Stimulated activated effector memory CD8-positive, alpha-beta T cell treated with anti-CD3 and anti-CD28 coated beads, Interleukin-12 subunit alpha, Interleukin-12 subunit beta, amount 100 ng/mL, for 72 hours (primary cell): ENCODE measurements at regions not wholly inside any gene's neighbourhood (a gene's known extent, or its start where the extent isn't known, plus 50 kb on each side); places are given as distances from the start of the nearest gene placed in this dataset.
"Not testable (repeated sequence)": the region's sequence is repeated elsewhere in the genome, so short reads cannot be mapped to it uniquely, and the experiment has no call there.

Experiments used
- ATAC-seq: fragments of 150-1000 bp; cut with Tn5 transposase; 2 replicates; pipeline ENCODE4 v1.10.0; 2021
- DNase-seq, 2 donors: peaks; one replicate each; pipeline ENCODE4 v3.0.0; 2021 to 2022; ENCODE audit warnings: low spot score in 2 of 2
- H3K27ac Mint-ChIP-seq: one replicate; pipeline ENCODE4 v1.8.0; 2022; ENCODE audit warnings: mild to moderate bottlenecking, mixed read lengths
- H3K36me3 Mint-ChIP-seq: one replicate; pipeline ENCODE4 v1.8.0; 2022; ENCODE audit warnings: mild to moderate bottlenecking, mixed read lengths
- H3K4me1 Mint-ChIP-seq: one replicate; pipeline ENCODE4 v1.8.0; 2022; ENCODE audit warnings: mixed read lengths
- H3K4me3 Mint-ChIP-seq: one replicate; pipeline ENCODE4 v1.8.0; 2022; ENCODE audit warnings: mild to moderate bottlenecking, mixed read lengths
- H3K9me3 Mint-ChIP-seq: one replicate; pipeline ENCODE4 v1.8.0; 2022; ENCODE audit warnings: mixed read lengths

GRCh38 chr19:31068268-31068667, 281.0 kb downstream of the TSHZ3 start:
- no peak overlapping the region for H3K4me3 Mint-ChIP-seq
- no peak overlapping the region for H3K27ac Mint-ChIP-seq
- H3K9me3 Mint-ChIP-seq = no peaks in the 10 kb centered on the region
- H3K36me3 Mint-ChIP-seq = no peaks in the 10 kb centered on the region
- no peaks in the 10 kb centered on the region for H3K4me1 Mint-ChIP-seq
- no peak for ATAC-seq
- no peak for DNase-seq

- no peaks in the 10 kb centered on the region for H3K4me1 Mint-ChIP-seq
- H3K9me3 Mint-ChIP-seq = no peaks in the 10 kb centered on the region
- H3K27ac Mint-ChIP-seq = no peak overlapping the region
- H3K4me3 Mint-ChIP-seq = no peak overlapping the region
- DNase-seq (no peak), ATAC-seq (no peak)
- H3K36me3 Mint-ChIP-seq = no peaks in the 10 kb centered on the region
Measured at GRCh38 chr19:31066385-31066784, 282.9 kb downstream of the TSHZ3 start.

DNA sequence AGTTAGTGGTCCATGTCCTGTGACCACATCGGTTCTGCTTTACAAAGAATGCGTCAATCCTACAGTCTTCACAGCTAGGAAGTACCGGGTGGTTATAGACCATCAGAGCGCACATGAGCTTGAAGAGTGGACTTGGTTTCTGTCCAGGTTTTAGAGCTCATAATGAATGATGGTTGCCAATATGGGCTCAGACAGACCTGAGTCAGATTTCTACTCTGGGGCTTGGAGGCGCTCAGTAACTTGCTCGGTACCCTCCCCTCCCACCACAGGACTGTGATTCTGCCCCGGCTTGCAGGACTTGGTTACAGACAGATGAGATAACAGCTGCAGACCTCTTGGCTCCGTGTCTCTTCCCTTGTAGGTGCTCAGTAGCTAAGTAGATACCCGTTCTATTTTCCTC, 284.7 kb downstream of the TSHZ3 start:
- ATAC-seq (no peak), DNase-seq (no peak)
- no peak overlapping the region for H3K4me3 Mint-ChIP-seq
- no peaks in the 10 kb centered on the region for H3K4me1 Mint-ChIP-seq
- H3K36me3 Mint-ChIP-seq = no peaks in the 10 kb centered on the region
- H3K27ac Mint-ChIP-seq = no peak overlapping the region
- H3K9me3 Mint-ChIP-seq = no peaks in the 10 kb centered on the region

DNA sequence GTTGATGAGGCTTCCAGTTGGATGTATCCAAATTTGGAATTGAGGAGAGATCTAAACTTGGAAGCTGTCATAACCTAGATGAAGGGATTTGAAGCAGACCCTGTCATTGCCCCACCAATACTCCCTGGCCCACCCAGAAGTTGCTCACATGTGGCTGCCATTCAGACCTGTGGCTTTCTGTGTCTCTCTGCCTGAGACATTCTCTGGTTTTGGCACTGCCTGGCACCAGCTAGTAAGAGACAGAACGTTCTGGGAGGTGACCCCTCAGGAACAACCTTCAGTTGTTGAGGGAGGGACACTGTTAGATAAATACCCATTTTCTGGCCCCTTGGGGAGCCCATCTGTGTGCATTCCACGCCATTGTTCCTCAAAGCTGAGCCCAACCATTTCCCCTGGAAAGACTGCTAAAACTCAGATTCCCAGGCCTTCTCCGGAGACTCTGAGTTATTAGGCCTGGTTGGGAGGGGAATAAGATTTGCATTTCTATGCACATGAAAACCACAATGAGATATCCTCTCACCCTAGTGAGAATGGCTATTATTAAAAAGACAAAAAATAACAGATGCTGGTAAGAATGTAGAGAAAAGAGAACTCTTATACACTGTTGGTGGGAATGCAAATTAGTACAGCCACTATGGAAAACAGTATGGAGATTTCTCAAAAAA, 290.4 kb downstream of the TSHZ3 start:
- Mint-ChIP-seq H3K4me1 (no peaks in the 10 kb centered on the region), H3K27ac (no peak overlapping the region), H3K9me3 (no peaks in the 10 kb centered on the region), H3K4me3 (no peak overlapping the region), H3K36me3 (no peaks in the 10 kb centered on the region)
- DNase-seq = no peak
- no peak for ATAC-seq

GRCh38 chr19:31057476-31057875, 291.8 kb downstream of the TSHZ3 start:
- Mint-ChIP-seq H3K4me1 (no peaks in the 10 kb centered on the region), H3K4me3 (no peak overlapping the region), H3K27ac (no peak overlapping the region), H3K36me3 (no peaks in the 10 kb centered on the region), H3K9me3 (no peaks in the 10 kb centered on the region)
- no peak for DNase-seq
- no peak for ATAC-seq

- no peak overlapping the region for H3K27ac Mint-ChIP-seq
- H3K9me3 Mint-ChIP-seq = no peaks in the 10 kb centered on the region
- no peak for DNase-seq
- no peak overlapping the region for H3K4me3 Mint-ChIP-seq
- no peak for ATAC-seq
- H3K4me1 Mint-ChIP-seq = no peaks in the 10 kb centered on the region
- no peaks in the 10 kb centered on the region for H3K36me3 Mint-ChIP-seq
Measured at GRCh38 chr19:31055454-31055853, 293.8 kb downstream of the TSHZ3 start.

- ATAC-seq (peak; percentile 84), DNase-seq (peak; percentile 4 to 52)
- Mint-ChIP-seq H3K9me3 (no peaks in the 10 kb centered on the region), H3K27ac (no peak overlapping the region), H3K4me1 (no peaks in the 10 kb centered on the region), H3K4me3 (no peak overlapping the region), H3K36me3 (no peaks in the 10 kb centered on the region)
Measured at GRCh38 chr19:31054430-31054829, 294.8 kb downstream of the TSHZ3 start.

GRCh38 chr19:31049431-31049830, 299.8 kb downstream of the TSHZ3 start:
- no peak overlapping the region for H3K4me3 Mint-ChIP-seq

DNA sequence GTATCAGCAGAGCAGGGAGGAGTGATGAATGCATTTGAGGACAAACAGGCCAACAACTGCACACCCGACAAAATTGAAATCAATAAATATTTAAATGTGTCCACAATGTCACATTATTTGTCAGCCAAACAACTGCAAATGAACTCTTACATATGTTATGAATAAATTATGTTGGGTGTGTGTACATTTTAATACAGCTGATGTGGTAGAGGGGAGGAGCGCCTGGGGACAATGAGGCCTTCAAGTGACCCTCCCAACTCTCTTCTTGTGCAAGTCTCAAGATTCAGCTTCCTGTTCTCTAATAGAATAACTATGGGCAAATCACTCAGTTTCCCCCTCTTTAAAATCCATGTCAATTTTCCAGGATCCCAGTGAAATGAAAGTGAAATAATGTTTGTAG, 303.2 kb downstream of the TSHZ3 start:
- no peak overlapping the region for H3K27ac Mint-ChIP-seq
- DNase-seq (no peak), ATAC-seq (no peak)
- no peak overlapping the region for H3K4me3 Mint-ChIP-seq
- no peaks in the 10 kb centered on the region for H3K36me3 Mint-ChIP-seq
- no peaks in the 10 kb centered on the region for H3K9me3 Mint-ChIP-seq
- H3K4me1 Mint-ChIP-seq = no peaks in the 10 kb centered on the region

More at GRCh38 chr19:31049431-31049830, 299.8 kb downstream of the TSHZ3 start:
- no peak for ATAC-seq
- Mint-ChIP-seq H3K27ac (no peak overlapping the region), H3K4me1 (no peaks in the 10 kb centered on the region), H3K9me3 (no peaks in the 10 kb centered on the region), H3K36me3 (no peaks in the 10 kb centered on the region)
- no peak for DNase-seq

- H3K4me1 Mint-ChIP-seq = no peaks in the 10 kb centered on the region
- H3K4me3 Mint-ChIP-seq = no peak overlapping the region
- H3K27ac Mint-ChIP-seq = no peak overlapping the region
- H3K36me3 Mint-ChIP-seq = no peaks in the 10 kb centered on the region
- DNase-seq (no peak), ATAC-seq (no peak)
- no peaks in the 10 kb centered on the region for H3K9me3 Mint-ChIP-seq
Measured at GRCh38 chr19:31041461-31041860, 307.8 kb downstream of the TSHZ3 start.

DNA sequence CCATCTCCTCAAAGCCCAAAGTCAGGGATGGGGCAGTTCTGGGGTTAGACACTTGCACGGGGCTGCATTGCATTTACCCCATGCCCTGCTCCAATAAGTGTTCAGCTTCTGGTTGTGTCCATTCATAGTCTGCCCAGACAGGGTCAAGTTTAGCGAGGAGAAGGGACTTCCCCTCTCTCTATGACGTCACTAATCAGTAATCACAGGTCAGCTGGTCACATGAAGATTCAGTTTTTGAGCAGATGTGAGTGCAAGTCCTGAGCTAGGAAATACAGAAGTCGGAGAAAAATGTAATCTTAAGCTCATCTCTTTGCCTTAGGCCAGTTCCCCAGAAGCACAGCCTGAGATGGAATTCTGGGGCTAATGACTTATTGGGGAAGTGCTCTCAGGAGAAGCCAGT, 310.1 kb downstream of the TSHZ3 start:
- Mint-ChIP-seq H3K27ac (no peak overlapping the region), H3K9me3 (no peaks in the 10 kb centered on the region), H3K4me3 (no peak overlapping the region), H3K4me1 (no peaks in the 10 kb centered on the region), H3K36me3 (no peaks in the 10 kb centered on the region)
- ATAC-seq = no peak
- DNase-seq = no peak

DNA sequence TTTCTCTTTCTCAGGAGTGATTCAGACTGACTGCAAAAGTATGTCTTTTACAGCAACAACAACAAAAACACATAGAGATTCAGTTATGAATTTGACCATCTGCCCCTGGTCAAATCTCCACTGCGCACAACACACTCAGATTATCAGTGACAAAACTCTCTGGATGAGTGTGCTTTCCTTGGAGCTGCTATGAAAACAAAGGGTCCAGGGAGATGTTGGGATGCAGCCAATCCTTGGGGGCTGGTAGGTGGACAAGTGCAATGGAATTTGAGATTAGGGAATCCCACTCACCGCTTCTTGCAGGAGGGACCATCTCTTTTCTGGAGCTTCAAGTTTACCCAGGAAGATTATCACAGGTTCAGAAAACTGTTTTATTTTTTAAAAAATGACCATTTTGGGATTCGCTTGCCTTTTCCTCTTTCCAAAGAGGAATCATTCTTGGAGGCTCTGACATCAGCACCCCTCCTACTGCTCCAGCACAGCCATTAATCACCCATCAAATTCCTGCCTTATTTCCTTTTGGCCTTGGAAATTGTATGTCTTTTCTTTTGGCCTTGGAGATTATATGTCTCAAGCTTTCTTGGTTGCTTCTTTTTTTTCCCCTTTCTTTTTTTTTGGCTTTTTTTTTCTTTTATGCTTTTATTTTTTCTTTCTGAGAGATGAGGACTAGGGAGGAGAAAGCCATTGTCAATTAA, 311.8 kb downstream of the TSHZ3 start:
- no peak for DNase-seq
- H3K4me1 Mint-ChIP-seq = no peaks in the 10 kb centered on the region
- no peak overlapping the region for H3K4me3 Mint-ChIP-seq
- no peaks in the 10 kb centered on the region for H3K36me3 Mint-ChIP-seq
- H3K9me3 Mint-ChIP-seq = no peaks in the 10 kb centered on the region
- H3K27ac Mint-ChIP-seq = no peak overlapping the region
- no peak for ATAC-seq

DNA sequence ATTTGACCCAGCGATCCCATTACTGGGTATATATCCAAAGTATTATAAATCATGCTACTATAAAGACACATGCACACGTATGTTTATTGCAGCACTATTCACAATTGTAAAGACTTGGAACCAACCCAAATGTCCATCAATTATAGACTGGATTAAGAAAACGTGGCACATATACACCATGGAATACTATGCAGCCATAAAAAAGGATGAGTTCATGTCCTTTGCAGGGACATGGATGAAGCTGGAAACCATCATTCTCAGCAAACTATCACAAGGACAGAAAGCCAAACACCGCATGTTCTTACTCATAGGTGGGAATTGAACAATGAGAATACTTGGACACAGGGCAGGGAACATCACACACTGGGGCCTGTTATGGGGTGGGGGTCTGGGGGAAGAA, 317.8 kb downstream of the TSHZ3 start:
- not testable (repeated sequence) for H3K4me1 Mint-ChIP-seq, DNase-seq, ATAC-seq, H3K27ac Mint-ChIP-seq, H3K36me3 Mint-ChIP-seq, H3K9me3 Mint-ChIP-seq, H3K4me3 Mint-ChIP-seq

- H3K9me3 Mint-ChIP-seq = no peaks in the 10 kb centered on the region
- no peak overlapping the region for H3K27ac Mint-ChIP-seq
- no peak overlapping the region for H3K4me3 Mint-ChIP-seq
- H3K36me3 Mint-ChIP-seq = no peaks in the 10 kb centered on the region
- H3K4me1 Mint-ChIP-seq = no peaks in the 10 kb centered on the region
- DNase-seq (no peak), ATAC-seq (no peak)
Measured at GRCh38 chr19:31023038-31023437, 326.2 kb downstream of the TSHZ3 start.

- no peaks in the 10 kb centered on the region for H3K4me1 Mint-ChIP-seq
- DNase-seq (no peak), ATAC-seq (no peak)
- no peaks in the 10 kb centered on the region for H3K9me3 Mint-ChIP-seq
- H3K4me3 Mint-ChIP-seq = no peak overlapping the region
- no peak overlapping the region for H3K27ac Mint-ChIP-seq
- no peaks in the 10 kb centered on the region for H3K36me3 Mint-ChIP-seq
Measured at GRCh38 chr19:31018936-31019335, 330.3 kb downstream of the TSHZ3 start.

DNA sequence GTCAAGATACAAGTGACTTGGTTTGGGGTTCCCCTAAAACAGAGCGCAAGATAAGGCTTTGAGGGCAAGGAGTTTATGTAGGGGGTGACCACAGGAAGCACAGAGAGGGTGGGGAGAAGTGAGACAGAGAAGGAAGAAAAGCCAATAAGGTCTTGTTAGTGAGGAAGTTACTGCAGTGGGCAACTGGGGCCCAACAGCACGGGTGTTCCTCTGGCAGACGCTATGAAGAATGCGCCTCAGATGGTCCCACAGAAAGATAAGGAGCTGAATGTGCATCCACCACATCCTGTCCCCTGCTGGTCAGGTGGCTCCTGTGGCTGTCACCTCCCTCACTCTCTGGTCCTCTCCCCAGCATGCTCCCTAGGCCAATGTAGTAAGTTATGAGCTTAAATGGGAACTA, 333.5 kb downstream of the TSHZ3 start:
- Mint-ChIP-seq H3K4me3 (no peak overlapping the region), H3K27ac (no peak overlapping the region), H3K9me3 (no peaks in the 10 kb centered on the region), H3K36me3 (no peaks in the 10 kb centered on the region), H3K4me1 (no peaks in the 10 kb centered on the region)
- ATAC-seq = no peak
- DNase-seq = no peak
